NCI-H2196 (cell line): ENCODE measurements at regions not wholly inside any gene's neighbourhood (a gene's known extent, or its start where the extent isn't known, plus 50 kb on each side); places are given as distances from the start of the nearest gene placed in this dataset.

Experiments used
- DNase-seq: peaks from one replicate; lab custom pipeline; 2025; ENCODE audit not compliant: unreplicated experiment; lab: John Stamatoyannopoulos, UW

DNA sequence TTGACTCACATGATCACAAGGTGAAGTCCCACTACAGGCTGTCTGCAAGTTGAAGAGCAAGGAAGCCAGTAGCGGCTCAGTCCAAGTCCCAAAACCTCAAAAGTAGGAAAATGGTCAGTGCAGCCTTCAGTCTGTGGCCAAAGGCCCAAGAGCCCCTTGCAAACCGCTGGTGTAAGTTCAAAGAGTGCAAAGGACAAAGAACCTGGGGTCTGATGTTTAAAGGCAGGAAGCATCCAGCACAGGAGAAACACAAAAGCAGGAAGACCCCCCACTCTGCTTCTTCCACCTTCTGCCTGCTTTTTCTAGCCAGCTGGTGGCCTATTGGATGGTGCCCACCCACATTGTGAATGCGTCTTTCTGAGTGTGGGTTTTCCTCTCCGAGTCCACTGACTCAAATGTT is 2222.6 kb downstream of the MRPL39 start:
- no peak for DNase-seq

DNA sequence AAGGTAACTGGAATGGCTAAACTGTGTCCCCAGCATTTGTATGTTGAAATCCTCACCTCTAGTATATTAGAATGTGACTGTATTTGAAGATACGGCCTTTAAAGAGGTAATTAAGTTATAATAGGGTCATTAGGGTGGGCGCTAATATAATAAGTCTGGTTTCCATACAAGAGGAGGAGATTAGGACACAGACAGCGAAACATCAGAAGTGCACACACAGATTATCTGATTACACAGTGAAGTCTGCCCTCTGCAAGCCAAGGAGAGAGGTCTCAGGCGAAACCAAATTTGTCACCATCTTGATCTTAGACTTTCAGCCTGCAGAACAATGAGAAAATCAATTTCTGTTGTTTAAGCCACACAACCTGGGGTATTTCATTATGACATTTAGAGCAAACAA is 2233.1 kb downstream of the MRPL39 start:
- no peak for DNase-seq

DNA sequence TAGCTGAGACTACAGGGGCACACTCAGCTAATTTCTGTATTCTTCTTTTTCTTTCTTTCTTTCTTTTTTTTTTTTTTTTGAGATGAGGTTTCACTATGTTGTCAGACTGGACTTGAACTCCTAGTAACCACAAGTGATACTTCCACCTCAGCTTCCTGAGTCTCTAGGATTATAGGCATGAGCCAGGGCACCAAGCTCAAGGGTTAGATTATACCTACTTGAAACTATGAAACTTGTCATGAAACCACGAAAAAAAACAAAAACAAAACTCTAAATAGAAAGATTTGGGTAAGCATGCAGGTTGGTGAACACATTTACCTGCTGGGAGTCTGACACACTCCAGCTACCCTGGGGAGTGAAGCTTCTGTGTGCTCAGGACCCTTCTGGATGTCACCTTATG is 2250.4 kb downstream of the MRPL39 start:
- DNase-seq = no peak

DNA sequence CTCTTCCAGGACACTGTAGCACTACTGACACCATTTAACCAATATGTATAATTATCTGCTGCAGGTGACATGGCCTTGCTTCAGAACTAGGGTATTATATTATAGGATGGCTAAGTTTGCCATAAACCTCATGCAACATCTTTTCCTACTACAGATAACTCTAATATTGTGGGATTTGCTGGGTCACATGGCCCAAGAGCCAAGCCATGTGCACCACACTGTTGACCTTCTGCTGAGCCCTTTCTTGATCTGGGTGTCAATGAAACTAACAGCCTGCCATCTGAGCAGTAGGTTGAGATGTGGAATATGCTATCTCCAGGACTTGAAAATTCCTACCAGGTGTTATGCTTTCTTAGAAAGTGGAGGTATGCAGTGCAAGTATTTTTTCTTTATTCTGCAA is 2291.1 kb downstream of the MRPL39 start:
- DNase-seq = no peak

DNA sequence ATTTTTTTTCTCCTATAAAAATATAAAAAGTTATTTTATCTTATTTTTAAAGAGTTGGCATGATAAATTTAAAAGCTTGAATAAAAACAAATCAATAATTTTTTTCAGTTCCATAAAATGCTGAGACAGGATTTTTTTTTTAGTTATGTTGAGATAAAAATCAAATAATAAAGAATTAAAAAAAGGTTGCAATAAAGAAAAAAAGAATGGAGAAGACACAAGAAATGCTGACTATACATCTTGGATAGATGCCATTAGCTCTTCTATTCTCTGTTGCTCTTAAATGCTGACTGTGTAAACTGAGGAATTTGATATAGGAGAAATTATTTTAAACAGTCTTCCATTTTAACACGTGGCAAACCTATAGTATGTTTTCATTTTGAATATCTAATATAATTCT is 2298.5 kb downstream of the MRPL39 start:
- no peak for DNase-seq

DNA sequence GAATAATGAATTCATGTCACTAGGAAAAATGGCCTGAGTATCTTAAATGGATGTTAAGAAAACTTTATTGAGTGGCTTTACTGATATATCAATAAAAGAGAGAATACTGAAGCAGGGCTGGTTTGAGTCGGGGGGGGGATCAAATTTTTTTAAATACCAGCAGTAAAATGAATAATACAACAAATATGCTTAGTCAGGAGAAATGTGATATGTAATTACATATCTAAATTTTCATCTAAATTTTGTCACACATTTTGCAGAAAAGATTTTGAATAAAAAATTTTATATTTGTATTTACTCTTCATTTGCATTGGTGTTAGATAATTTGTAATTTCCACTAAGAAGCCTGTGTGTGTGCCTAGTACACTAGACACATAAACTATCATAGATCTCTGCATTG is 2300.2 kb downstream of the MRPL39 start:
- no peak for DNase-seq

DNA sequence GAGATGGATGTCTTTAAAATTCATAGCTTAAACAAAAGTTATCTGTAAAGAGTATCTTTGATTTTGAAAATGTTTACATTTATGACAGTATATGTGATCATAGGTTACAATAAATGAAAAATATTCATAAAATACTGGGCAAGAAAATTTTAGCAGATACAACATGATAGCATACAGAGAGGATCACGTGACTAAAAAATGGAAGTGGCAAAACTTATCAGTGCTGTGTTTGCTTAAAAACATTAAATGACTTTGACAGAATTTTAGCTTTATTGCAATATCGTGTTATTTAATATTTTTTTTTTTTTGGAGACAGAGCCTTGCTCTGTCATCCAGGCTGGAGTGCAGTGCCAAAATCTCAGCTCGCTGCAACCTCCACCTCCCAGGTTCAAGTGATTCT is 2294.1 kb downstream of the NCAM2 start:
- DNase-seq = no peak

DNA sequence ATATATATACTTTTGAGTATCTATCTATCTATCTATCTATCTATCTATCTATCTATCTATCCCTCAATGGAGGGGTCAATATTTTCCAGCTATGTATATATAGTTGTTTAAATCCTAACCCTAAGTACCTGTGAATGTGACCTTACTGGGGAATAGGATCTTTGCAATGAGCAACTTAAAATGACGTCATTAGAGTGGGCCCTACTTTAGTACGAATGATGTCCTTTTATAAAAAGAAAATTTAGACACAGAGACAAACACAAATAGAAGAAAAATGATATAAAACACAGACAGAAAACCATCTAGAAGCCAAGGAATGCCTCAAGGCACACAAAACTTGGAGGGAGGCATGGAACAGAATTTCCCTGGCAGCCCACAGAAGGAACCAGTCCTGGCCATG is 2283.7 kb downstream of the NCAM2 start:
- no peak for DNase-seq

DNA sequence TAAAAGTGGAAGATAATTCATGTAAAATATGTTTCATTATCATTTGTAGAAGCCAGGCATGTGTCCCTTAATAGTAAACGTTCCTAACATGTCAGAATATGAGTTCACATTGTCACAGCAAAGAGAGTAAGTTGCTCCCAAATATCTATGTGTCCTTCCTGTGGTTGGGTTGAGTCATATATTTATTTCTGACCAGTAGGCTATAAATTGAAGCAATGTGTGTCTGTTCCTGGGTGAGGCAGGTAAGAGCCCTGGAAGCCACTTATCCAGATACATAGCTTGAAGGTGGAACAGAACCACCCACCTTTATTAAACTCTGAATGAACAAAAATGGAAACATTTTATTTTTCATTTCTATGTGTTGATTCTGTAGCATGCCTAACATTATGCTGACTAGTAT is 2251.6 kb downstream of the NCAM2 start:
- no peak for DNase-seq

DNA sequence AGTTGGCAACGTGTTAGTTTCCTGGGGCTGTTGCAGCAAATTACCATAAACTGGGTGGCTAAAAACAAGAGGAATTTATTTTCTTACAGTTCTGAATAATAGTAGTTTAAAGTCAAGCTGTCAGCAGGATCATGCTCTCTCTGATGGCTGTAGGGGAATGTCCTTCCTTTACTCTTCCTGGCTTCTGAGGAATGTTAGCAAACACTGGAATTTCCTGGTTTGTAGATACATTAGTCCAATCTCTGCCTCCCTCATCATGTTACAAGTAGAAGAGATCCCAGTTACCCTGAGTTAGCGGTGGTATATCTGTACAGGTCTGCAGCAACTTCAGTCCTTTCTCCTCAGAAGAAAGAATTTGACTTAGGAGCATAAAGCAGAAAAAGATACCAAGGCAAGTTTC is 2249.1 kb downstream of the NCAM2 start:
- DNase-seq = no peak

DNA sequence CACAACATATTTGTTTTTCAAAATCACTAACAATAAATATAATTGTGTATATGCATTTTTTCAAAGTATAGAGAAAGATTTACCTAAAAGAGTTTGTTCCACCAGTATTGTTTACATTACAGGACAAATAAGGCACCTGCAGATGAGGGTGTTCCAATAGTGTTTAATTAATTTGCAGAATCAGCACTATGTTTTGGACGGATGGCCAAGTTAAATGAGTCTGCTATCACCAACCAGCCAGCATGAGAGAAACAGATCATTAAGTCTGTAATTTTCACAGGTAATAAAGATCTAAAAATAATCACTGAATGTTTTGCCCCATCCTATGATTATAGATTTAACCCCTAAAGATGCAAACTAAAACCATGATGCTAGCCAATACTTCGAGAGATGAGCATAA is 2247.0 kb downstream of the NCAM2 start:
- no peak for DNase-seq

DNA sequence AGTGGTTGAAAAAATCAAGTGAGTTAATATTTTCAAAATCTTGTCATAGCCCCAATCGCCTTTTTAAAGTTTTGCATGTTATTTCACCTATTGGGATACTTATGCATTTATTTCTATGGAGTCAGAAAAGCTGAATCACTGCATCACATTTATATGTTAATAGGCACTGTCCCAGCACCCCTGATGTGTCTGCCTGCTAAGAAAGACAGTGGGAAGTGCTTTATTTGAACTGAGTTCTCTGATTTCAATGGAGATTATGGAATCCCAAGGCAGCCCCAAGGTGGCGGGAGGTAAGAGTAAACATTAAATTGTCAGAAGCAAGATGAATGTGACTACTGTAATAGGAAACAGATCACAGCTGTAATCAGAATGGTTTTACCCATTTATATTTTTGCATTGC is 2225.7 kb downstream of the NCAM2 start:
- DNase-seq = no peak

DNA sequence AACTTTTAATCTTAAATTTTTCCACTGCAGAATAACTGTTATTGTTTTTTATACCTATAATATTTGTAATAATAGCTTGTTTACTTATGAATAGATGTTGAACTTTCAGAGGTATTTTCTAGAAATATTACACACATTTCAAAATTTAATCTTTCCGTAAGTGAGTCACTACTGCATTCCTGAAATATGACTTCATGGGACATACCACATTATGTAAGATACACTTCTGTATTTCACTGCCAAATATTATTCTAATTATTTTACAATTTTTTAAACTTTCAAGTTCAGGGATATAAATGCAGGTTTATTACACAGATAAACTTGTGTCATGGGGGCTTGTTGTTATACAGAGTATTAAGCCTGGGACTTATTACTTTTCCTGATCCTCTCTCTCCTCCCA is 2220.5 kb downstream of the NCAM2 start:
- DNase-seq = no peak

DNA sequence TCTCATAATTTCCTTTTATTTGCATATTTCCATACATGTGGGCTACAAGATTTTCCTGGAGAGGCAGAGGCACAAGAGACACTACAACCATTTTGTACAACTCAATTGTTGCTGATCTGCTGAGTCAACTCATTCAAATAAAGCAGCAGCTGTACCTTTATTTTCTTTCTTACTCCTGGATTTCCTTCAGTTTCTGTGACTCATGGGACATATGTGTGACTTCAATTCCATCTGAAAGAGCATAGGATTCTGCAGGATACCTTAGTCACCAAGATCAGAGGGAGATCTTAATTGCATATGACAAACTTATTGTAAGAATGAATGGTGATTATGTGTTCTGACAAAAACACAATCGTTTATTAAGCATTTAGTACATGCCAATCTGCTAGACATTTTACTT is 2219.4 kb downstream of the NCAM2 start:
- no peak for DNase-seq

DNA sequence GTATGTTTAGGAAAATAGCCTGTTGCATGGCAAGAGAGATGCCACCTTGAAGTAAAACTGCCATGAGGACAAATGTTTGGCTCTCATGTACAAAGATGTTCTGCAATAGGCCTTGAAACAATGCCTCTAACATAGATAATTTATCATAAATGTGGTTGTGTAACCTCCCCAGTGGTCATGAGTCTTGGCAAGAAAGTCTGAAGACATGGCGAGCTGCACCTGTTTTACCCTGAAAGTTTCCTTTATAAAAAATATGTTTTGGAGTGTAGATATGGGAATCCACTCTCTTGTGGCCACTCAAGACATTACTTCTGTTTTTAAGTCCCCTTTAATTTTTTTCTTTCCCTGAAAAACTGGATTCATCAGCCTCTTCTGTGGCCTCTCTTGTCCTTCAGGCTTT is 2217.1 kb downstream of the NCAM2 start:
- no peak for DNase-seq
